ENCODE measurements at regions not wholly inside any gene's neighbourhood (a gene's known extent, or its start where the extent isn't known, plus 50 kb on each side); places are given as distances from the start of the nearest gene placed in this dataset.

DNA sequence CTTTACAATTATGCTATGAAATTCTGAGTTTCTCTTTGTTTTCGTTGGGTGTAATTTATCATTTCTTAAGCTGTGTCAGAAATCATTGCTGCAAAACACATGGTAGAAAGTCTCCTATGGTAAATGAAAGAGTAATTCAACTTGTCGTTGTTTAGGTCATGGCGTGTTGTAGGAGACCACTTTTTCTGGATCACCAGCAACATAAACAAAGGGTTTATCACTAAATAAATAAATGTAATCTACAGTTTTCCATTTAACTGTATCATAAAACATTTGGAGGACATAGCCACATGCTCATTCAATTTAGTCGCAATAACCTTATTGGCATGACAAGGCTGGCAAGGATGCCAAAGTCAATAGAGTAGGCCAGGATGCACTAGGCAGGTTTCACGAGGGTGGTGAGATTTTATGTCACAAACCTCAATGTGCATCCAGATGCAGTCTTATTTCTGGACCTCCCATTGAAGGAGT, 154.4 kb upstream of the ERCC6L2 start:
- H3K4me3 ChIP-seq: no peak overlapping the region
- DNase-seq: no peak
- TF ChIP-seq, protein P1, sequence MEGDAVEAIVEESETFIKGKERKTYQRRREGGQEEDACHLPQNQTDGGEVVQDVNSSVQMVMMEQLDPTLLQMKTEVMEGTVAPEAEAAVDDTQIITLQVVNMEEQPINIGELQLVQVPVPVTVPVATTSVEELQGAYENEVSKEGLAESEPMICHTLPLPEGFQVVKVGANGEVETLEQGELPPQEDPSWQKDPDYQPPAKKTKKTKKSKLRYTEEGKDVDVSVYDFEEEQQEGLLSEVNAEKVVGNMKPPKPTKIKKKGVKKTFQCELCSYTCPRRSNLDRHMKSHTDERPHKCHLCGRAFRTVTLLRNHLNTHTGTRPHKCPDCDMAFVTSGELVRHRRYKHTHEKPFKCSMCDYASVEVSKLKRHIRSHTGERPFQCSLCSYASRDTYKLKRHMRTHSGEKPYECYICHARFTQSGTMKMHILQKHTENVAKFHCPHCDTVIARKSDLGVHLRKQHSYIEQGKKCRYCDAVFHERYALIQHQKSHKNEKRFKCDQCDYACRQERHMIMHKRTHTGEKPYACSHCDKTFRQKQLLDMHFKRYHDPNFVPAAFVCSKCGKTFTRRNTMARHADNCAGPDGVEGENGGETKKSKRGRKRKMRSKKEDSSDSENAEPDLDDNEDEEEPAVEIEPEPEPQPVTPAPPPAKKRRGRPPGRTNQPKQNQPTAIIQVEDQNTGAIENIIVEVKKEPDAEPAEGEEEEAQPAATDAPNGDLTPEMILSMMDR (IDR thresholded peaks at IDR 0.05; ENCODE audit: borderline replicate concordance): no peak
- no peaks in the 10 kb centered on the region for H3K36me3 ChIP-seq
- intact Hi-C loops (cut with micrococcal nuclease): no loop called here
- no peaks in the 10 kb centered on the region for H3K4me1 ChIP-seq
- H3K9me3 ChIP-seq (replicated peaks): no peaks in the 10 kb centered on the region
- H3K27ac ChIP-seq (replicated peaks): no peak overlapping the region
- no peaks in the 10 kb centered on the region for H3K27me3 ChIP-seq (ENCODE audit: low read depth)

DNA sequence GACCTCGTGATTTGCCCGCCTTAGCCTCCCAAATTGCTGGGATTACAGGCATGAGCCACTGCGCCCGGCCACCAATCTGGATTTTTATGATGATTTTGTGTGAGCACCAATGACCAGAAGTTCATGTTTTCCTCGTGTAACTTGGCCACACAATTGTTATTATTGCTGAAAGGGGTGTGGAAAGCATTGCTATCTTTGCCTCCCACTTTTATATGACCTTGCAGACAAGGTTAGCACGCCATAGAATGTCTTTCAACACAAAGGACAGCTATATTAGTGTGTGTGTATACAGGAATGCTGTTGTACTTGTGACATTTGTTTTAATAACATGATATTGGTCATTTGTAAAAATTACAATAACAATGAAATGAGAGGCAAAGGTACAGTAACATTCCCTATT, 155.0 kb upstream of the ERCC6L2 start:
- TF ChIP-seq, protein P1 (IDR thresholded peaks at IDR 0.05; ENCODE audit: borderline replicate concordance): no peak

DNA sequence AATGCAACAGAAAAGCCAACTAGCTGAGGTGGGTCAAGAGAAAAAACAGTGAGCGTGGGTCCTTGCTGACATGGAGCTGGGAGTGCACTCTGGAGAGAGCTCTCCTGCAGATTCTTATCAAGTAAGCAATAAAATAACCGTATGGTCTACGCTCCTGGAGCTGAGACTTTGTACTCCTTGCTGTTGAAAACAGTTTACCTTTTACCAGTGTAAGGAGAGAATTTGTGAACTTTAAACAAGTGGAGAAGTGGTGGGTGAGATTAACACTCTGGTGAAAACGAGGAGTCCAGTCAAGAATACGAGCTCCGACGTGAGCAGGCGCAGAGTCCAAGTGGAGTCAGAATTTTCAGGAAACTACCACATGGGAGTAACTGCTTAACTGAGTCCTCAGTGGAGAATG, 156.1 kb upstream of the ERCC6L2 start:
- H3K36me3 ChIP-seq: no peaks in the 10 kb centered on the region
- no peak overlapping the region for H3K4me3 ChIP-seq
- TF ChIP-seq, protein P1 (IDR thresholded peaks at IDR 0.05; ENCODE audit: borderline replicate concordance): no peak
- no peak for DNase-seq
- no peaks in the 10 kb centered on the region for H3K4me1 ChIP-seq
- intact Hi-C loops (cut with micrococcal nuclease): no loop called here
- no peak overlapping the region for H3K27ac ChIP-seq (replicated peaks)
- no peaks in the 10 kb centered on the region for H3K27me3 ChIP-seq (ENCODE audit: low read depth)
- peaks cover 7% of the 10 kb centered on the region for H3K9me3 ChIP-seq (replicated peaks)

More for the DNA sequence above, 155.0 kb upstream of the ERCC6L2 start:
- H3K4me3 ChIP-seq: no peak overlapping the region
- no peaks in the 10 kb centered on the region for H3K36me3 ChIP-seq
- H3K4me1 ChIP-seq: no peaks in the 10 kb centered on the region
- H3K27ac ChIP-seq (replicated peaks): no peak overlapping the region
- no peak for DNase-seq
- intact Hi-C loops (cut with micrococcal nuclease): no loop called here
- peaks cover under 1% of the 10 kb centered on the region for H3K9me3 ChIP-seq (replicated peaks)
- no peaks in the 10 kb centered on the region for H3K27me3 ChIP-seq (ENCODE audit: low read depth)

DNA sequence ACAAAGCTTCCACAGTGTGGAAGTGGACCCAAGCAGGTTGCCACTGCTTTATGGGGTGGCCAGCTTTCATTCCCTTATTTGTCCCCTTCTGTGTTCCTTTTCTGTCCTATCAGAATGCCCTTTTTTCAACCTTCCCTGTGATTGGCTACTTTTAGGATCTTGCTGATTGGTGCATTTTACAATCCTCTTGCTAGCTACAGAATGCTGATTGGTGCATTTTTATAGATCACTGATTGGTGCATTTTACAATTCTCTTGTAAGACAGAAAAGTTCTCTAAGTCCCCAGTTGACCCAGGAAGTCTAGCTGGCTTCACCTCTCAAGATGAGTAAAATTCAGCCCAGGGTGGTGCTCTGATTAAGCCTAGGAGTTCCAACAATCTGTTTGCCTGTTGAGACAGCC, 157.2 kb upstream of the ERCC6L2 start:
- Histone ChIP-seq H3K4me1 (no peaks in the 10 kb centered on the region), H3K4me3 (no peak overlapping the region), H3K27me3 (ENCODE audit: low read depth) (no peaks in the 10 kb centered on the region), H3K27ac (replicated peaks) (no peak overlapping the region), H3K9me3 (replicated peaks) (peaks cover 7% of the 10 kb centered on the region), H3K36me3 (no peaks in the 10 kb centered on the region)
- TF ChIP-seq, protein P1 (IDR thresholded peaks at IDR 0.05; ENCODE audit: borderline replicate concordance): no peak
- intact Hi-C loops (cut with micrococcal nuclease): no loop called here
- no peak for DNase-seq

DNA sequence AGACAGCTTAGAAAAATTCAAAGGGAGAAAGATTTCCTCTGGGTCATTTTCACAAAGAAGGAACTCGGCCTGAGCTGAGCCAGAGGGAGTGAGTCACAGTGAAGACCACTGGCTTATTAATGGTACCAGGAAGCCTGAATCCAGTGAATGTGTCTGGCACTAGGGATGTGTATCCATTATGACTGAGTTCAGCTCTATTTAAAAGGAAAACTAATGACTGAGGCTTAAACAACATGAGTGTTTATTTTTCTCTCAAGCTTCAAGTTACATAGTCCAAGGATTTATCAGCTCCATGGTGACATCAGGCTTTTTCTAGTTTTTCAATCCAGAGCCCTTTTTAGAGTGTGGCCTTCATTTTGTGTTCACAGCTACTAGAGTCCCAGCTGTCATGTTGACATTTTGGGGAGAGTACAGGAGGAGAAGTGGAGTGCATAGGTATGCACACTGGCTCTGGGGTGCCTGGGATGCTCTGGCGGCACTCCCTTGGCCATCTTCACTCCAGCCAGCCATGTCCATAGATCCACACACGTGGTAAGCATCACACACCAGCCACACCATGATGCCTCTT, 159.5 kb upstream of the ERCC6L2 start:
- TF ChIP-seq, protein P1 (IDR thresholded peaks at IDR 0.05; ENCODE audit: borderline replicate concordance): no peak
- no peaks in the 10 kb centered on the region for H3K4me1 ChIP-seq
- no peak overlapping the region for H3K4me3 ChIP-seq
- no peaks in the 10 kb centered on the region for H3K36me3 ChIP-seq
- H3K9me3 ChIP-seq (replicated peaks): peaks cover 7% of the 10 kb centered on the region
- intact Hi-C loops (cut with micrococcal nuclease): no loop called here
- H3K27ac ChIP-seq (replicated peaks): no peak overlapping the region
- DNase-seq: no peak
- no peaks in the 10 kb centered on the region for H3K27me3 ChIP-seq (ENCODE audit: low read depth)

Measured in left ventricle myocardium inferior (tissue), 1 donor.